Esophagus squamous epithelium (tissue), 4 donors: ENCODE measurements at regions not wholly inside any gene's neighbourhood (a gene's known extent, or its start where the extent isn't known, plus 50 kb on each side); places are given as distances from the start of the nearest gene placed in this dataset.

Source experiments
- CTCF ChIP-seq, 6 experiments: fragments of 450-650 bp in 4 of 6; fragments of 200-600 bp in 2 of 6; sonication (generic) in 2 of 6; IDR thresholded peaks; one replicate each; pipeline ENCODE4 v1.5.1; 2016 to 2019; ENCODE audit warnings: antibody characterized with exemption in 6 of 6, mild to moderate bottlenecking in 4 of 6, moderate library complexity in 4 of 6
- POLR2A ChIP-seq, 4 donors: fragments of 450-650 bp; IDR thresholded peaks; one replicate each; pipeline ENCODE4 v1.6.1; 2017; ENCODE audit warnings: antibody characterized with exemption in 4 of 4, mild to moderate bottlenecking in 4 of 4, moderate library complexity in 3 of 4

- TF ChIP-seq CTCF (IDR thresholded peaks at IDR 0.05) = no peak
- TF ChIP-seq POLR2A (IDR thresholded peaks at IDR 0.05) = no peak
Observed at GRCh38 chrX:102847362-102847761, 89.7 kb upstream of the RAB40AL start.
